Mesothelial cell of epicardium (in vitro differentiated cells): ENCODE measurements at regions not wholly inside any gene's neighbourhood (a gene's known extent, or its start where the extent isn't known, plus 50 kb on each side); places are given as distances from the start of the nearest gene placed in this dataset.

Source experiments
- DNase-seq, 2 experiments: peaks; one replicate each; pipeline ENCODE4 v3.0.0; 2021; ENCODE audit warnings: low spot score in 2 of 2; ENCODE audit not compliant: unreplicated experiment in 2 of 2
- H3K27ac Mint-ChIP-seq: 2 replicates; pipeline ENCODE4 v1.8.0; 2021; ENCODE audit warnings: mixed read lengths
- H3K27me3 Mint-ChIP-seq: 2 replicates; pipeline ENCODE4 v1.8.0; 2021; ENCODE audit warnings: low read depth, mixed read lengths
- H3K36me3 Mint-ChIP-seq: 2 replicates; pipeline ENCODE4 v1.8.0; 2021; ENCODE audit warnings: mixed read lengths
- H3K4me1 Mint-ChIP-seq: 2 replicates; pipeline ENCODE4 v1.8.0; 2021; ENCODE audit warnings: mixed read lengths
- H3K4me3 Mint-ChIP-seq: 2 replicates; pipeline ENCODE4 v1.8.0; 2021; ENCODE audit warnings: mild to moderate bottlenecking, moderate library complexity, mixed read lengths
- H3K9me3 Mint-ChIP-seq: 2 replicates; pipeline ENCODE4 v1.8.0; 2021; ENCODE audit warnings: mixed read lengths
- CTCF ChIP-seq: fragments of 200-600 bp; sonication (generic); IDR thresholded peaks from one replicate; pipeline ENCODE4 v1.5.0; 2021; ENCODE audit warnings: antibody characterized with exemption; ENCODE audit not compliant: unreplicated experiment

DNA sequence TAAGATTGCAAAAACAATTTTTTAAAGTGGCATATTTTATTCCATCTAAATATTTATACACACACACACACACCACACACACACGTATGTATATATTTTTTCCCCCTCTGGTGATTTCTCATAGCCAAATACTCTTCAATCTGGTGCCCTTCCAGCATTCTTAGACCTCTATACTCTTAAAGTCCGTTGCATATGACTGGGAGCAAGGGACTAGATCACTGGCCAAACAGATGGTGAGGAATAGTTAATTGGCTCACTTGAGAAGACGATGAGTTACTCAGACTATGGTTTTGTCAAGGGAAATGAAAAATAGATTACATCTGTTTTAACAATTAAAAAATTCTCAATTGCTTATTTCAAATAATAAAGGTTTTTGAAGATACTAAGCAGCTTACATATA lies 512.5 kb upstream of the LRRTM4 start:
- no peaks in the 10 kb centered on the region for H3K36me3 Mint-ChIP-seq

DNA sequence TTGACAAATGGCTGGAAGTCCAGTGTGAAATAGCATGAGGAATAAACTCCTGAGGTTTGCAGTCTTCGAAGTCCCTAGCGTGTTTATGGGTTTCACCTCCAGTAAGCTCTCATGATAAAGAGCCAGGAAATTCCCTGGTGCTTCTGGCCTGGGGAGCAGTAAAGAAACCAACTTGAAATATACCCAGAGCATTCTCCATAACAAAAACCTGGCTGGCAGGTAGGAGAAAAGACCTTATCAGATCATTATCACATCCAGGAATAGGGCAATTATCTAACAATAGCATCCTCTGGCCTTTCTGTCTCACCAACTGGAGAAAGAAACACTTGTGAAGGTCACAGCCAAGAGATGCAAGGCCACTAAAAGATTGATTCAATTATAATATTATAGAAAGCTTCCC lies 513.6 kb upstream of the LRRTM4 start:
- Mint-ChIP-seq H3K4me3 (no peak overlapping the region), H3K36me3 (no peaks in the 10 kb centered on the region), H3K27me3 (no peaks in the 10 kb centered on the region), H3K9me3 (peaks cover 24% of the 10 kb centered on the region), H3K4me1 (no peaks in the 10 kb centered on the region), H3K27ac (no peak overlapping the region)
- DNase-seq, result no peak
- no peak for TF ChIP-seq CTCF

More for the DNA sequence above, 512.5 kb upstream of the LRRTM4 start:
- H3K4me3 Mint-ChIP-seq, result no peak overlapping the region
- H3K27ac Mint-ChIP-seq, result no peak overlapping the region
- H3K27me3 Mint-ChIP-seq, result no peaks in the 10 kb centered on the region
- TF ChIP-seq CTCF, result no peak
- no peaks in the 10 kb centered on the region for H3K4me1 Mint-ChIP-seq
- no peak for DNase-seq
- peaks cover 24% of the 10 kb centered on the region for H3K9me3 Mint-ChIP-seq

DNA sequence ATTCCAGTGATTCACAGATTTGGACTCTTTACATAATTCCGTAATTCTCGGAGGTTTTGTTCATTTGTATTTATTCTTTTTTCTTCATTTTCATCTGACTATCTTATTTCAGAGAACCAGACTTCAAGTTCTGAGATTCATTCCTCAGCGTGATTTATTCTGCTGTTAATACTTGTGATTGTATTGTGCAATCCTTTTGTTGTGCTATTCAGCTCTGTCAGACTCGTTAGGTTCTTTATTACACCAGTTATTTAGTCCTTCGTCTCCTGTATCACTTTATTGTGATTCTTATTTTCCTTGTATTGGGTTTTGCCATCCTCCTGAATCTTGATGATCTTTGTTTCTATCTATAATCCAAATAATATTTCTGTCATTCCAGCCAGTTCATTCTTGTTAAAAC lies 529.3 kb upstream of the LRRTM4 start:
- H3K4me1 Mint-ChIP-seq, result no peaks in the 10 kb centered on the region
- H3K9me3 Mint-ChIP-seq, result peaks cover 86% of the 10 kb centered on the region
- peaks cover 6% of the 10 kb centered on the region for H3K36me3 Mint-ChIP-seq
- no peak for DNase-seq
- no peak overlapping the region for H3K27ac Mint-ChIP-seq
- TF ChIP-seq CTCF, result no peak
- H3K27me3 Mint-ChIP-seq, result no peaks in the 10 kb centered on the region
- no peak overlapping the region for H3K4me3 Mint-ChIP-seq

GRCh38 chr2:78056976-78057375 lies 534.8 kb upstream of the LRRTM4 start:
- Mint-ChIP-seq H3K4me1 (peaks cover 7% of the 10 kb centered on the region), H3K27ac (no peak overlapping the region), H3K4me3 (no peak overlapping the region), H3K36me3 (no peaks in the 10 kb centered on the region), H3K9me3 (peaks cover 52% of the 10 kb centered on the region), H3K27me3 (no peaks in the 10 kb centered on the region)
- no peak for DNase-seq
- TF ChIP-seq CTCF, result no peak

GRCh38 chr2:78061301-78061700 lies 539.1 kb upstream of the LRRTM4 start:
- no peak for TF ChIP-seq CTCF
- DNase-seq, result no peak
- Mint-ChIP-seq H3K4me1 (peaks cover 12% of the 10 kb centered on the region), H3K27me3 (no peaks in the 10 kb centered on the region), H3K4me3 (no peak overlapping the region), H3K9me3 (peaks cover 18% of the 10 kb centered on the region), H3K27ac (no peak overlapping the region), H3K36me3 (no peaks in the 10 kb centered on the region)

GRCh38 chr2:78061732-78062131 lies 539.6 kb upstream of the LRRTM4 start:
- Mint-ChIP-seq H3K36me3 (no peaks in the 10 kb centered on the region), H3K27ac (no peak overlapping the region), H3K4me1 (peaks cover 12% of the 10 kb centered on the region), H3K27me3 (no peaks in the 10 kb centered on the region), H3K9me3 (peaks cover 13% of the 10 kb centered on the region), H3K4me3 (no peak overlapping the region)
- no peak for TF ChIP-seq CTCF
- DNase-seq, result no peak
